ENCODE measurements at regions not wholly inside any gene's neighbourhood (a gene's known extent, or its start where the extent isn't known, plus 50 kb on each side); places are given as distances from the start of the nearest gene placed in this dataset.

DNA sequence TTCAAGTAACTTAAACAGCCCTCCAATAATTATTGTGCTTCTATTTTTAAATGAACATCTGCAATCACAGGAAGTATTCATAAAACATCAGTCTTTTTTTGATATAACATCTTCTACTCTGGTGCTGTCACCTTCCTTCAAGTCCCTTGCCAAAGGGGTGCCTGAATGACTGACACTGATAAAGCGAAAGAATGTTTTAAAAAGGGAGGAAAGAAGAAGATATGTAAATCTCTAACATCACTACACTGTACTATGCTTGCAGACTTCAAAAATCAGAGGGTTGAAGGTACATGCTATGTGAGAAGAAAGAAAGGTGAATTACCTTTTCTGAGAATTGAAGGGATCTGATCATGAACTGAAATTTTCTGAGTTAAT is 253.7 kb downstream of the ZPLD1 start (continued):
- TF ChIP-seq, protein P1, sequence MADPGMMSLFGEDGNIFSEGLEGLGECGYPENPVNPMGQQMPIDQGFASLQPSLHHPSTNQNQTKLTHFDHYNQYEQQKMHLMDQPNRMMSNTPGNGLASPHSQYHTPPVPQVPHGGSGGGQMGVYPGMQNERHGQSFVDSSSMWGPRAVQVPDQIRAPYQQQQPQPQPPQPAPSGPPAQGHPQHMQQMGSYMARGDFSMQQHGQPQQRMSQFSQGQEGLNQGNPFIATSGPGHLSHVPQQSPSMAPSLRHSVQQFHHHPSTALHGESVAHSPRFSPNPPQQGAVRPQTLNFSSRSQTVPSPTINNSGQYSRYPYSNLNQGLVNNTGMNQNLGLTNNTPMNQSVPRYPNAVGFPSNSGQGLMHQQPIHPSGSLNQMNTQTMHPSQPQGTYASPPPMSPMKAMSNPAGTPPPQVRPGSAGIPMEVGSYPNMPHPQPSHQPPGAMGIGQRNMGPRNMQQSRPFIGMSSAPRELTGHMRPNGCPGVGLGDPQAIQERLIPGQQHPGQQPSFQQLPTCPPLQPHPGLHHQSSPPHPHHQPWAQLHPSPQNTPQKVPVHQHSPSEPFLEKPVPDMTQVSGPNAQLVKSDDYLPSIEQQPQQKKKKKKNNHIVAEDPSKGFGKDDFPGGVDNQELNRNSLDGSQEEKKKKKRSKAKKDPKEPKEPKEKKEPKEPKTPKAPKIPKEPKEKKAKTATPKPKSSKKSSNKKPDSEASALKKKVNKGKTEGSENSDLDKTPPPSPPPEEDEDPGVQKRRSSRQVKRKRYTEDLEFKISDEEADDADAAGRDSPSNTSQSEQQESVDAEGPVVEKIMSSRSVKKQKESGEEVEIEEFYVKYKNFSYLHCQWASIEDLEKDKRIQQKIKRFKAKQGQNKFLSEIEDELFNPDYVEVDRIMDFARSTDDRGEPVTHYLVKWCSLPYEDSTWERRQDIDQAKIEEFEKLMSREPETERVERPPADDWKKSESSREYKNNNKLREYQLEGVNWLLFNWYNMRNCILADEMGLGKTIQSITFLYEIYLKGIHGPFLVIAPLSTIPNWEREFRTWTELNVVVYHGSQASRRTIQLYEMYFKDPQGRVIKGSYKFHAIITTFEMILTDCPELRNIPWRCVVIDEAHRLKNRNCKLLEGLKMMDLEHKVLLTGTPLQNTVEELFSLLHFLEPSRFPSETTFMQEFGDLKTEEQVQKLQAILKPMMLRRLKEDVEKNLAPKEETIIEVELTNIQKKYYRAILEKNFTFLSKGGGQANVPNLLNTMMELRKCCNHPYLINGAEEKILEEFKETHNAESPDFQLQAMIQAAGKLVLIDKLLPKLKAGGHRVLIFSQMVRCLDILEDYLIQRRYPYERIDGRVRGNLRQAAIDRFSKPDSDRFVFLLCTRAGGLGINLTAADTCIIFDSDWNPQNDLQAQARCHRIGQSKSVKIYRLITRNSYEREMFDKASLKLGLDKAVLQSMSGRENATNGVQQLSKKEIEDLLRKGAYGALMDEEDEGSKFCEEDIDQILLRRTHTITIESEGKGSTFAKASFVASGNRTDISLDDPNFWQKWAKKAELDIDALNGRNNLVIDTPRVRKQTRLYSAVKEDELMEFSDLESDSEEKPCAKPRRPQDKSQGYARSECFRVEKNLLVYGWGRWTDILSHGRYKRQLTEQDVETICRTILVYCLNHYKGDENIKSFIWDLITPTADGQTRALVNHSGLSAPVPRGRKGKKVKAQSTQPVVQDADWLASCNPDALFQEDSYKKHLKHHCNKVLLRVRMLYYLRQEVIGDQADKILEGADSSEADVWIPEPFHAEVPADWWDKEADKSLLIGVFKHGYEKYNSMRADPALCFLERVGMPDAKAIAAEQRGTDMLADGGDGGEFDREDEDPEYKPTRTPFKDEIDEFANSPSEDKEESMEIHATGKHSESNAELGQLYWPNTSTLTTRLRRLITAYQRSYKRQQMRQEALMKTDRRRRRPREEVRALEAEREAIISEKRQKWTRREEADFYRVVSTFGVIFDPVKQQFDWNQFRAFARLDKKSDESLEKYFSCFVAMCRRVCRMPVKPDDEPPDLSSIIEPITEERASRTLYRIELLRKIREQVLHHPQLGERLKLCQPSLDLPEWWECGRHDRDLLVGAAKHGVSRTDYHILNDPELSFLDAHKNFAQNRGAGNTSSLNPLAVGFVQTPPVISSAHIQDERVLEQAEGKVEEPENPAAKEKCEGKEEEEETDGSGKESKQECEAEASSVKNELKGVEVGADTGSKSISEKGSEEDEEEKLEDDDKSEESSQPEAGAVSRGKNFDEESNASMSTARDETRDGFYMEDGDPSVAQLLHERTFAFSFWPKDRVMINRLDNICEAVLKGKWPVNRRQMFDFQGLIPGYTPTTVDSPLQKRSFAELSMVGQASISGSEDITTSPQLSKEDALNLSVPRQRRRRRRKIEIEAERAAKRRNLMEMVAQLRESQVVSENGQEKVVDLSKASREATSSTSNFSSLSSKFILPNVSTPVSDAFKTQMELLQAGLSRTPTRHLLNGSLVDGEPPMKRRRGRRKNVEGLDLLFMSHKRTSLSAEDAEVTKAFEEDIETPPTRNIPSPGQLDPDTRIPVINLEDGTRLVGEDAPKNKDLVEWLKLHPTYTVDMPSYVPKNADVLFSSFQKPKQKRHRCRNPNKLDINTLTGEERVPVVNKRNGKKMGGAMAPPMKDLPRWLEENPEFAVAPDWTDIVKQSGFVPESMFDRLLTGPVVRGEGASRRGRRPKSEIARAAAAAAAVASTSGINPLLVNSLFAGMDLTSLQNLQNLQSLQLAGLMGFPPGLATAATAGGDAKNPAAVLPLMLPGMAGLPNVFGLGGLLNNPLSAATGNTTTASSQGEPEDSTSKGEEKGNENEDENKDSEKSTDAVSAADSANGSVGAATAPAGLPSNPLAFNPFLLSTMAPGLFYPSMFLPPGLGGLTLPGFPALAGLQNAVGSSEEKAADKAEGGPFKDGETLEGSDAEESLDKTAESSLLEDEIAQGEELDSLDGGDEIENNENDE (IDR thresholded peaks at IDR 0.05; ENCODE audit: insufficient replicate concordance, low read length): no peak
- TF ChIP-seq TAF1 (IDR thresholded peaks at IDR 0.05; ENCODE audit: low read depth, low read length) (no peak), RNF2 (IDR thresholded peaks at IDR 0.05; ENCODE audit: borderline replicate concordance, low read depth, low read length, missing control alignments, poor library complexity, severe bottlenecking) (no peak), EP300 (IDR thresholded peaks at IDR 0.05; ENCODE audit: borderline replicate concordance in 1 of 2, low read depth in 2 of 2, low read length in 2 of 2) (no peak), CBX8 (IDR thresholded peaks at IDR 0.05; ENCODE audit: borderline replicate concordance, low read depth, low read length) (no peak), SIX5 (IDR thresholded peaks at IDR 0.05; ENCODE audit: low read depth, low read length) (no peak), KDM4A (IDR thresholded peaks at IDR 0.05; ENCODE audit: low read depth, low read length, severe bottlenecking) (no peak), CHD2 (IDR thresholded peaks at IDR 0.05; ENCODE audit: low read length) (no peak), ASH2L (IDR thresholded peaks at IDR 0.05; ENCODE audit: low read length) (no peak)
- TF ChIP-seq, protein P2, sequence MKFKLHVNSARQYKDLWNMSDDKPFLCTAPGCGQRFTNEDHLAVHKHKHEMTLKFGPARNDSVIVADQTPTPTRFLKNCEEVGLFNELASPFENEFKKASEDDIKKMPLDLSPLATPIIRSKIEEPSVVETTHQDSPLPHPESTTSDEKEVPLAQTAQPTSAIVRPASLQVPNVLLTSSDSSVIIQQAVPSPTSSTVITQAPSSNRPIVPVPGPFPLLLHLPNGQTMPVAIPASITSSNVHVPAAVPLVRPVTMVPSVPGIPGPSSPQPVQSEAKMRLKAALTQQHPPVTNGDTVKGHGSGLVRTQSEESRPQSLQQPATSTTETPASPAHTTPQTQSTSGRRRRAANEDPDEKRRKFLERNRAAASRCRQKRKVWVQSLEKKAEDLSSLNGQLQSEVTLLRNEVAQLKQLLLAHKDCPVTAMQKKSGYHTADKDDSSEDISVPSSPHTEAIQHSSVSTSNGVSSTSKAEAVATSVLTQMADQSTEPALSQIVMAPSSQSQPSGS (IDR thresholded peaks at IDR 0.05; ENCODE audit: low read length): no peak
